HG02938 (cell line): ENCODE measurements at regions not wholly inside any gene's neighbourhood (a gene's known extent, or its start where the extent isn't known, plus 50 kb on each side); places are given as distances from the start of the nearest gene placed in this dataset.
"Not testable (repeated sequence)": the region's sequence is repeated elsewhere in the genome, so short reads cannot be mapped to it uniquely, and the experiment has no call there.

Source experiments
- ATAC-seq: cut with Tn5 transposase; IDR thresholded peaks from one replicate; pipeline ENCODE4 v1.9.1; 2021; ENCODE audit warnings: mild to moderate bottlenecking, moderate library complexity; ENCODE audit not compliant: unreplicated experiment

DNA sequence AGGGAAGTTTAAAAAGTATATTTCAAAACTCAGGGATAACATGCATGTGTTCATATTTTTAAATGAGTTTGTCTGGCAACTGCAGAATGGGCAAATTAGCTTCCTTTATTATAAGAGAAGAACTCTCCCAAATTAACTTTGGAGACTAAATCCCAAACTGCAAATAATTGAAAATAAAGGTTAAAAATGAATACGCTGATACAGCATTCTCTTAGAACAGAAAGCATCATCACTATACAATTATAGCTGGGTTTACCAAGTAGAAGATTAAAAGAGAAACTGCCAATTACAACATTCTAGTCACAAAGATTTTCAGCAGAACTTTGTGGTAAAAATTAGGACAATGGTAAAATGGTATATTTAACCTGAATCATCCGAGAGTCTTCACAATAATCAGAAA, 73.3 kb downstream of the OLFM4 start:
- ATAC-seq: no peak

DNA sequence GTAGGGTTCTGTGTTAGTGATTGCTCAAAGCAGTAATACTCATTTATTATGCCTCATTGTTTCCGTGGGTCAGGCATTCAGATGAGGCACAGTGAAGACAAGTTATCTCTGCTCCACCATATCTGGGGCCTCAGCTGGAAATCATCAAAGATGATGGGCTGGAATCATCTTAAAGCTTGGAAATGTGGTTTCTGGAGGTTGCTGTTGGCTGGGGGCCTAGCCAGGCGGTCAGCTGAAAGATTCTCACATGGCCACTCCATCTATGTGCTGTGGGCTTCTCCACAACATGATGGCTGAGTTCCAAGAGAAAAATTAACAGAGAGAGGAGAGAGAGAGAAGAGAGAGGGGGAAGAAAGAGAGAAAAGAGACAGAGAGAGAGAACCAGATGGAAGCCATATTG, 75.5 kb downstream of the OLFM4 start:
- no peak for ATAC-seq

- ATAC-seq: no peak
Observed at GRCh38 chr13:53105477-53105876, 76.9 kb downstream of the OLFM4 start.

- ATAC-seq: no peak
Observed at GRCh38 chr13:53105890-53106289, 77.3 kb downstream of the OLFM4 start.

GRCh38 chr13:53110181-53110580, 81.6 kb downstream of the OLFM4 start:
- no peak for ATAC-seq

- no peak for ATAC-seq
Observed at GRCh38 chr13:53110614-53111013, 82.0 kb downstream of the OLFM4 start.

GRCh38 chr13:53112522-53112921, 83.9 kb downstream of the OLFM4 start:
- no peak for ATAC-seq

DNA sequence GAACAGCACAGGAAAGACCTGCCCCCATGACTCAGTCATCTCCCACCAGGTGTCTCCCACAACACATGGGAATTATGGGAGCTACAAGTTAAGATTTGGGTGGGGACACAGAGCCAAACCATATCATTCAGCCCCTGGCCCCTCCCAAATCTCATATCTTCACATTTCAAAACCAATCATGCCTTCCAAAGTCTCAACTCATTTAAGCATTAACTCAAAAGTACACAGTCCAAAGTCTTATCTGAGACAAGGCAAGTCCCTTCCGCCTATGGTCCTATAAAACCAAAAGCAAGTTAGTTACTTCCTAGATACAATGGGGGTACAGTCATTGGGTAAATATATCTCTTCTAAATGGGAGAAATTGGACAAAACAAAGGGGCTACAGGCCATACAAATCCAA, 88.4 kb downstream of the OLFM4 start:
- not testable (repeated sequence) for ATAC-seq

DNA sequence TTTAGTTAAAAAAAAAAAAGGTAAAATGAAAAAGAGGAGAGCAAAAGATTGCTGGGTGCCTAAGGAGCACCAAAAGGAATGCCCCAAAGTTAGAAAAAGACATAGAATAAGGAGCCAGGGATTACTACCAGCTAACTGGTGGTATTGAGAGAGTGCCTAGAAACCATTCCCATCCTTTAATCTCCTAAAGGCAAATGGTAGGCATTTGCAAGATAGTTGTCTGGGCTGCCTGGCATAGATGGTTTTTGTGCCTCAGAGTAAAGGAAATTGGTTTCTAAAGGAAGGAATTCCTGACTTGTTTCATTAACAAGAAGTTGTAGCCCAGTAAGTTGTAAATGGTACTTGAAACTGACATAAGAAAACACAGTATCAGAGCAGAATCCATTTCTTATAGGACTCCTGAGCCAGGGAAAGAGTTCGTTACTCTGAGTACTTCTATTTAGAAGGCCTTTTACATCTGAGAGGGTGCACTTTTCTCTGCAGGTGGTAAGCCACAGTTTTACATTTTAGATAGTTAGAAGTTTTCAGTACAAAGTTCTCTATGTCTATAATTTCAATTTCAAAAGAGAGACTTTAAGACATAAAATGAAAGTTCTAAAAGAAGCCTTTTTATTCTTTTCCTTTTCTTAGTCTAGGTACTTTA, 92.6 kb downstream of the OLFM4 start:
- no peak for ATAC-seq

- no peak for ATAC-seq
Observed at GRCh38 chr13:53121919-53122318, 93.3 kb downstream of the OLFM4 start.

- no peak for ATAC-seq
Observed at GRCh38 chr13:53123536-53123935, 94.9 kb downstream of the OLFM4 start.

DNA sequence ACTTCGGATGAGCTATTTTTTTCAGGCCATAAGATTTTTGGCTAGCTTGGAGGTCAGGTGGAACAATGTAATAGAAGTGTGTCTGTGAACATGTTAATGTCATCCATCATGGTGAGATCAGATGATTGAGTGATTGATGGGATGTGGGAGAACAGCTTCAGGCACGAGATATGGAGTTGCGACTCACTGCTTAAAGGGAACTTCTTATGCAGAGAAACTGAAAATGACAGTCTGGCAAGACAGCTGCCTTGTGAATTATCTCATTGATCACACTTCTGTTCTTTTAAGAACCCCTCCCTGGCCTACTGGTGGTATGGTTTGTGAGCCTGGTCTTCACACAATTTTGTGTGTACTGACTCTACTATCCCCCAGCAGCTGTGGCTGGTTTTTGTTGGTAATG, 96.0 kb downstream of the OLFM4 start:
- no peak for ATAC-seq

DNA sequence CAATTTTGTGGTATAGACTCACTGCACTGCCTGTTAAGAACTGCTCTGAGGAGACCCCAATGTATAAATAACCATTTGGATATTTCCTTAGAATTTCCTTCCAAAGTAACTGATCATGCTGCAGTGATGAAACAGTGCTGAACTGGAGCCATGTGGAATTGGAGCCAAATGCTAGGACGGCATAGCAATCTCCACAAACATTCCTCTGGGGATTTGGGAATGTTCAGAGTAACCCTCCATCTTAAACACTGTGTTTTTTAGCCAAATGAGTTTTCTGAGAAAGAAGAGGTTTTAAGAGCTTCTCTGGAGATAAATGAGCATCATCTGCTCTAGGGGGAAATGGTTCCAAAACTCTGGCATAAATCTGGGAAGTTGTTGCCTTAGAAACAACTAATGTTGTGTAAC, 98.2 kb downstream of the OLFM4 start:
- ATAC-seq: no peak

DNA sequence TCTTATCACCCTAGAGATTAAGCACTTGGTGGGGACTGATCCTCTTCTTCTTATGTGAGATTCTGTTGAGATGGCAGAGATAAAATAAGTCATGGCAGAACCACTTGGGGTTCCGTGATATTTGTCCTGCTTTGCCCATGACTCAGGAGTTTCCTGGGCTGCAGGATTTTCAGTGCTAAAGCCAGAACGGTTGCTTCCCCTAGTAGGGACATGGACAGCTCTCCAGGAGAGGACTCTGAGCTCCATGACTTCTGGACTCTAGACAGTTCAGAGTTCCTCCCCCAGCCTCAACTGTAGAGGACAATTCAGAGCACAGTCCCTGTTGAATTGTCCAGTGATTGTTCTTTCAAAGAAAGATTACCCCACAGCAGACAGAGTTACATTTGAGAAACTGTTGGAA, 98.8 kb downstream of the OLFM4 start:
- ATAC-seq: no peak

DNA sequence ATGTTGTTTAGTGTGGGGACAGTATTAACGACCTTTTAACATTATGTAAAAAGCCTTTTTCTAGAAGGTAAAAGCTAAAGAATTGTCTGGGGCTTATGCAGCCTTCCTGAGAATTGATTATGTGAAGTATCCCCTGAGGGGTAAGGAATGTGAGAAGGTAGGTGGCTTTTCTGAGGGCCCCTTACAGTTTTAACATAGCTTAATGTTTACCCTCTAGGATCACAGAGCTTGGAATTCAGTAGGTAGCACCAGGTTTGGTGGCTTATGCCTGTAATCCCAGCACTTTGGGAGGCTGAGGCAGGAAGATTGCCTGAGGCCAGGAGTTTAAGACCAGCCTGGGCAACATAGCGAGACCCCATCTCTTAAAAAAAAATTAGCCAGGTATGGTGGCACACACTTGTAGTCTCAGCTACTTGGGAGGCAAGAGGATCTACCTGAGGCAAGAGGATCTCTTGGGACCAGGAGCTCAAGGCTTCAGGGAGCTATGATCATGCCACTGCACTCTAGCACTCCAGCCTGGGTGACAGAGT, 101.3 kb downstream of the OLFM4 start:
- no peak for ATAC-seq

DNA sequence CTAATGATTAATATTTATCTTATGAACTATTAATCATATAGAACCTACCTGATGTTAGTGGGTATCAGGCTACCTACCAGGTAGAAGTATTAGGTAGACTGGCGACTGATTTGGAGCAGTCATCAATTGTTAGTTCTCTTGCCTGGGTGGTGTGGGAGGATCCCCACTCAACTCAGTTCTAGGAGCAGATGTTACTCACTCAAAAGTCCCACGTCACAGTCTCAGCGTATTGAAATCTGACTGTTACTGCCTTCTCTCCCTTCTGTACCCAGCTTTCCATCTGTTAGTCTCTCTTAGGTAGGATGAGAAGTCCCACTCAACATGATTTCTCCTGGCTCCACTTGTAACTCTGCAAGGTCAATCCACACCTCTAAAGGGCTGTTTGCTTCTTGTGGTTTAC, 102.7 kb downstream of the OLFM4 start:
- no peak for ATAC-seq

DNA sequence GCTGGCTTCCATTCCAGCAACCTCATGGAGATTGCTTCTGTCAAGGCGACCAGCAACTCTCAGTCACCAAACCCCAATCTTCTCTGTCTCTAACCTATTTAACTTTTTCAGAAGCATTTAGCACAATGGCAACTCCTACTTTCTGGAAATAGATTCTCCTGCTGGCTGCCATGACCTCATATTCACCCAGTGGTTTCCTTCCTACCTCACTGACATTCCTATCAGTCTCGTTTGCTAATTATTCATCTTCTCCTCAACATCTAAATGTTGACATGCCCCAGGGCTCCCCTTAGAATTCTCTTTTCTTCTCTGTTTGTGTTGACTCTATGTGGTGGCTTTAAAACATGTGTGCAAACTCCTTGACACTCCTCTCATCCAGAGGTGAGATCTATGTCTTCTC, 106.7 kb downstream of the OLFM4 start:
- ATAC-seq: no peak

GRCh38 chr13:53136554-53137215, 108.1 kb downstream of the OLFM4 start:
- no peak for ATAC-seq

DNA sequence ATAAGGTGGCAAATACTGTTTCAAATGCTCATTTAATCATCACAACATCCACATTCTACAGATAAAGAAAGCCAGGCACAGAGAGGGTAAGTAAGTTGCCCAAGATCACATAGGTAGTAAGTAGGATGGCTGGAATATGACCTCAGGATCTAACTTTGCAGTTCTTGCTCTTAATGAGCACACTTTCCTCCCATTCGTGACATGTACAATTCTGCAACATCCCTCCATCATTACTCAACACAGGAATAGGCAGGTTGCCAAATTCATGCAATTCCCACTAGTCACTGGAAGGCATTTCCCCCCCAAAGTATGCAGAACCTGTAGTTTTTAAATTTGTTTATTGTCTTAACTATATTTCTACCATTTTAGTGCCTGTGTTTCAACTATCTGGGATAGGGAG, 109.2 kb downstream of the OLFM4 start:
- no peak for ATAC-seq

DNA sequence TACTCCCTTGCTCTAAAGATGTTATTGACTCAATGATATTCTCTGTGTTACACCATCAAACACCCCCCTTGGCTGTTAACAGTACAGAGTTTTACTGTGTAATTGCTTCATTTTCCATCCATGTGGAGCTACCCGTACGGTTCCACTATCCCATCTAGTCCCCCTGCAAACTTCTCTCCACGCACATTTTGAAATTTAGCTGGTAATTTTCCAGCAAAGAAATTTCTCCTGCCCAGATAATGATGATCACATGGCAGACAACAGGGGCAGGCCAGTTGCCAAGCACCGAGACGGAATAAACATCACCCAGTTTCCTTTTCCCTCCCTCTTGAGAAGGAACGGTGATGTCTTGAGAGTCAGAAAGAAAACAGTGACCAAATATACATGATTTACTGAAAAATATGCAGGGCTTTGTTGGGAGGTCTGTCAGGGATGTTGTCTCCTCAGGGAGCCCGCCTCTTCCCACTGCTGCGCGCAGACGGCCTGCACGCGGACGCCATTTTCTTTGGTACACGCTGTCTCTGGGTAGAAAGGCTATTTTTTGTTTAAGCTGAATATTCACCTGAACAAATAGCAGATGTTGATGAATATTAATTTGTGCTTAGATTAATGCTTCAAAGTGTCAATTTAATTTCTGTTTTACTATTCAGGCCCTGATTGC, 109.9 kb downstream of the OLFM4 start:
- ATAC-seq: no peak

DNA sequence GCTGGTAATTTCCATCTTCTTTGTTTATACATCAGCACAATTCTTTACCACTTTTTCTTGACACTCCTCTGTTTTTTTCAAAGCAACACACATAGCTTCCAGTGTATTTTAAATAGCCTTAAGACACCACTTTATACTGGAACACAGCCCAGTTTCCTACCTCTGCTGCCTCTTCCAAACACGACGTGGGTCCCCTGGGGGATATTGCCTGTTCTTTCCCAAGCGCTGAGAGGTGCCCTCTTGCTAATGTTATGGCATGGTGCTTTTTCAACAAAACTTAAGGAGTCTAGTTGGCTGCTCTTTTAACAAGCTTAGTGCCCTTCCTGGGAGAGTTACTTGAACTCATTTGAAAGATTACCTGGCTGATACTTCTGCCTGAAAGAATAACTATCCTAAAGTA, 112.7 kb downstream of the OLFM4 start:
- no peak for ATAC-seq

DNA sequence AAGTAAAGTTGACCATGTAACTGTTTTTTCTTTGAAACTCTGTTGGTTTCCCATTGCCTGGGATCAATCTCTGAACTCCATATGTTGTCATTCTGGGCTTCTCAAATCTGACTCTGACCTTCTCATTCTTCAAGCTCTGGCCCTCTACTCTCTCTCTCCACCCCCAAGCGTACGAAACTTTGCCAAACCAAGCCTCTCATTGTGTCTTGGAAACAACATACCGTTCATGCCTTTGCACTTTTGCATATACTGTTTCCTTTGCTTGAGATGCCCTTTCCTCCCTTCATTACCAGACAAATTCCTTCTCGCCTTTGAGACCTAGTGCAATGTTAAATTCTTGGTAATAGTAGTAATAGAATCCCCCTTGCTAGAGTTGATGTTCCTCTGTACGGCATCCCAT, 113.7 kb downstream of the OLFM4 start:
- ATAC-seq: no peak
